ENCODE measurements at regions not wholly inside any gene's neighbourhood (a gene's known extent, or its start where the extent isn't known, plus 50 kb on each side); places are given as distances from the start of the nearest gene placed in this dataset.

GRCh38 chr7:93015779-93016481, 101.8 kb downstream of the SAMD9 start:
- TF ChIP-seq CTCF (IDR thresholded peaks at IDR 0.05), result no peak
- TF ChIP-seq EZH2 (IDR thresholded peaks at IDR 0.05; ENCODE audit: borderline replicate concordance, insufficient read depth, low read depth, low read length, poor library complexity, severe bottlenecking), result no peak

Data from B cell (primary cell).